ENCODE measurements at regions not wholly inside any gene's neighbourhood (a gene's known extent, or its start where the extent isn't known, plus 50 kb on each side); places are given as distances from the start of the nearest gene placed in this dataset.

- H2BK120ac ChIP-seq (replicated peaks; ENCODE audit: low read depth, low read length) = no peak overlapping the region
- no peak overlapping the region for H4K5ac ChIP-seq (ENCODE audit: insufficient read length, low read depth, low read length)
- no peaks in the 10 kb centered on the region for H3K79me2 ChIP-seq (ENCODE audit: control insufficient read depth in 1 of 2, insufficient read depth in 2 of 2, low read length in 2 of 2)
- H3K79me1 ChIP-seq (ENCODE audit: low read depth, low read length) = no peaks in the 10 kb centered on the region
- no peak for FAIRE-seq
- no peak overlapping the region for H3K9ac ChIP-seq (replicated peaks in 1 of 4; ENCODE audit: extremely low read depth in 1 of 4, low read depth in 3 of 4, low read length in 3 of 4)
- H2BK15ac ChIP-seq (ENCODE audit: low read length) = no peak overlapping the region
- H3K14ac ChIP-seq (ENCODE audit: insufficient read length) = no peak overlapping the region
- H3K4me3 ChIP-seq (ENCODE audit: extremely low read depth in 1 of 4, insufficient read depth in 2 of 4, low read depth in 3 of 4, low read length in 4 of 4) = no peak overlapping the region
- no peaks in the 10 kb centered on the region for H3K27me3 ChIP-seq (replicated peaks in 1 of 4; ENCODE audit: control insufficient read depth in 3 of 4, extremely low read depth in 1 of 4, insufficient read depth in 3 of 4, low read length in 3 of 4)
- H4K8ac ChIP-seq (ENCODE audit: extremely low read depth, insufficient read depth, low read length) = no peak overlapping the region
- H3K27ac ChIP-seq (ENCODE audit: low read depth, low read length) = no peak overlapping the region
- H2AFZ ChIP-seq (ENCODE audit: low read length) = no peak overlapping the region; the same call in 1 of the 2 replicates
- 96% methylated on average over 6 of the region's 6 CpGs; no CpG with 5 or more reads in 1 of the 2 experiments for WGBS, 2 experiments (ENCODE audit: extremely low coverage in 1 of 2, insufficient coverage in 1 of 2, insufficient read length in 1 of 2, insufficient replicate concordance in 2 of 2, low coverage in 1 of 2, low lambda C conversion rate in 2 of 2, missing lambda C conversion rate in 1 of 2)
- H3K9me3 ChIP-seq (ENCODE audit: insufficient read depth in 2 of 2, low read depth in 1 of 2, low read length in 1 of 2) = peaks cover 0 to 6% of the 10 kb centered on the region in 2 experiments; a peak in 1 of 4 replicates
- H3K23ac ChIP-seq (ENCODE audit: insufficient read length) = no peak overlapping the region
- H2AK5ac ChIP-seq (ENCODE audit: low read depth, low read length) = no peak overlapping the region
- no peak overlapping the region for H2BK12ac ChIP-seq (ENCODE audit: low read depth, low read length)
- H3K4me2 ChIP-seq (ENCODE audit: insufficient read depth in 1 of 2, low read depth in 2 of 2, low read length in 2 of 2) = no peak overlapping the region
- no peak overlapping the region for H3K4ac ChIP-seq (replicated peaks; ENCODE audit: insufficient read length, low read depth, low read length)
- H2BK20ac ChIP-seq (ENCODE audit: low read length) = no peak overlapping the region
- H3K23me2 ChIP-seq (ENCODE audit: low read depth, low read length) = no peaks in the 10 kb centered on the region
- no peak for DNase-seq (ENCODE audit: low read depth in 1 of 2, low spot score in 2 of 2)
- H3K18ac ChIP-seq (ENCODE audit: extremely low read depth, low read length) = no peak overlapping the region
- H3K4me1 ChIP-seq (replicated peaks in 1 of 4; ENCODE audit: control insufficient read depth in 3 of 4, insufficient read depth in 4 of 4, low read length in 3 of 4) = peaks cover 0 to 6% (median 0%) of the 10 kb centered on the region in 4 experiments; a peak in 1 of 7 replicates
- H2BK5ac ChIP-seq (ENCODE audit: low read depth, low read length) = no peak overlapping the region
- H4K20me1 ChIP-seq (replicated peaks in 1 of 2; ENCODE audit: control insufficient read depth in 1 of 2, insufficient read depth in 2 of 2, low read length in 2 of 2) = no peaks in the 10 kb centered on the region
- no peak overlapping the region for H4K91ac ChIP-seq (replicated peaks; ENCODE audit: insufficient read length, low read length)
- POLR2A ChIA-PET (ENCODE audit: partially characterized antibody) = no interaction called here
- H3K56ac ChIP-seq (replicated peaks; ENCODE audit: insufficient read length, low read depth, low read length) = no peak overlapping the region
- H3K36me3 ChIP-seq (ENCODE audit: control insufficient read depth in 2 of 4, insufficient read depth in 4 of 4, low read length in 3 of 4) = no peaks in the 10 kb centered on the region
- TF ChIP-seq CHD2 (IDR thresholded peaks at IDR 0.05; ENCODE audit: low read length) = no peak
- no peak for TF ChIP-seq SP1 (IDR thresholded peaks at IDR 0.05; ENCODE audit: low read depth, low read length)
- no peak for TF ChIP-seq TAF7 (optimal IDR thresholded peaks at IDR 0.05; ENCODE audit: borderline replicate concordance, low read depth, low read length)
- TF ChIP-seq RNF2 (IDR thresholded peaks at IDR 0.05; ENCODE audit: borderline replicate concordance, low read depth, low read length, missing control alignments, poor library complexity, severe bottlenecking) = no peak
- no peak for TF ChIP-seq SP2 (IDR thresholded peaks at IDR 0.05; ENCODE audit: low read length)
- TF ChIP-seq CBX8 (IDR thresholded peaks at IDR 0.05; ENCODE audit: borderline replicate concordance, low read depth, low read length) = no peak
- TF ChIP-seq ZNF274 (IDR thresholded peaks at IDR 0.05; ENCODE audit: borderline replicate concordance, extremely low read depth, low read length) = no peak
- no peak for TF ChIP-seq CTCF (IDR thresholded peaks at IDR 0.05; ENCODE audit: control extremely low read depth in 1 of 3, insufficient read depth in 1 of 3, low read depth in 1 of 3, low read length in 3 of 3)
- CTCF ChIA-PET (ENCODE audit: partially characterized antibody) = interaction anchor here (0.6 kb wide), 1 partner anchor 789 kb away, joined by 3 read pairs; no protein-coding TSS in a partner anchor
Measured at GRCh38 chr12:115341442-115341841, 657.5 kb upstream of the TBX3 start.

All from H1 (cell line).